ENCODE measurements at regions not wholly inside any gene's neighbourhood (a gene's known extent, or its start where the extent isn't known, plus 50 kb on each side); places are given as distances from the start of the nearest gene placed in this dataset.
A peak's percentile ranks its signal among the peaks of the same experiment; 100 is the strongest.

- TF ChIP-seq POLR2A (IDR thresholded peaks at IDR 0.05) = no peak
- TF ChIP-seq, protein P1, sequence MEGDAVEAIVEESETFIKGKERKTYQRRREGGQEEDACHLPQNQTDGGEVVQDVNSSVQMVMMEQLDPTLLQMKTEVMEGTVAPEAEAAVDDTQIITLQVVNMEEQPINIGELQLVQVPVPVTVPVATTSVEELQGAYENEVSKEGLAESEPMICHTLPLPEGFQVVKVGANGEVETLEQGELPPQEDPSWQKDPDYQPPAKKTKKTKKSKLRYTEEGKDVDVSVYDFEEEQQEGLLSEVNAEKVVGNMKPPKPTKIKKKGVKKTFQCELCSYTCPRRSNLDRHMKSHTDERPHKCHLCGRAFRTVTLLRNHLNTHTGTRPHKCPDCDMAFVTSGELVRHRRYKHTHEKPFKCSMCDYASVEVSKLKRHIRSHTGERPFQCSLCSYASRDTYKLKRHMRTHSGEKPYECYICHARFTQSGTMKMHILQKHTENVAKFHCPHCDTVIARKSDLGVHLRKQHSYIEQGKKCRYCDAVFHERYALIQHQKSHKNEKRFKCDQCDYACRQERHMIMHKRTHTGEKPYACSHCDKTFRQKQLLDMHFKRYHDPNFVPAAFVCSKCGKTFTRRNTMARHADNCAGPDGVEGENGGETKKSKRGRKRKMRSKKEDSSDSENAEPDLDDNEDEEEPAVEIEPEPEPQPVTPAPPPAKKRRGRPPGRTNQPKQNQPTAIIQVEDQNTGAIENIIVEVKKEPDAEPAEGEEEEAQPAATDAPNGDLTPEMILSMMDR (IDR thresholded peaks at IDR 0.05) = no peak
- 24 to 36% methylated on average over 10 of the region's 10 CpGs for WGBS, 2 donors
- peak in 1 of 2 donors; percentile 23 for DNase-seq (ENCODE audit: low spot score in 2 of 2)
- H3K4me3 ChIP-seq (ENCODE audit: low read depth, poor library complexity, severe bottlenecking) = no peak overlapping the region
- intact Hi-C loops (cut with DNase I; ENCODE audit: low total_unique reads) = no loop called here
Measured at GRCh38 chr11:130606781-130607511, 158.5 kb downstream of the ADAMTS15 start.

- TF ChIP-seq POLR2A (IDR thresholded peaks at IDR 0.05) = no peak
- TF ChIP-seq, protein P1 (IDR thresholded peaks at IDR 0.05) = no peak
- WGBS, 2 donors = 80 to 87% methylated on average over 8 of the region's 8 CpGs
- no peak overlapping the region for H3K4me3 ChIP-seq (ENCODE audit: low read depth, poor library complexity, severe bottlenecking)
- intact Hi-C loops (cut with DNase I; ENCODE audit: low total_unique reads) = no loop called here
- no peak for DNase-seq (ENCODE audit: low spot score in 2 of 2)
Measured at GRCh38 chr11:130608287-130608686, 159.8 kb downstream of the ADAMTS15 start.

- DNase-seq (ENCODE audit: low spot score in 2 of 2) = peak; percentile 91 to 96
- intact Hi-C loops (cut with DNase I; ENCODE audit: low total_unique reads) = no loop called here
- TF ChIP-seq, protein P1 (IDR thresholded peaks at IDR 0.05) = no peak
- no peak for TF ChIP-seq POLR2A (IDR thresholded peaks at IDR 0.05)
- no peak overlapping the region for H3K4me3 ChIP-seq (ENCODE audit: low read depth, poor library complexity, severe bottlenecking)
- 54 to 64% methylated on average over 15 of the region's 15 CpGs for WGBS, 2 donors
Measured at GRCh38 chr11:130609121-130610035, 160.9 kb downstream of the ADAMTS15 start.

DNA sequence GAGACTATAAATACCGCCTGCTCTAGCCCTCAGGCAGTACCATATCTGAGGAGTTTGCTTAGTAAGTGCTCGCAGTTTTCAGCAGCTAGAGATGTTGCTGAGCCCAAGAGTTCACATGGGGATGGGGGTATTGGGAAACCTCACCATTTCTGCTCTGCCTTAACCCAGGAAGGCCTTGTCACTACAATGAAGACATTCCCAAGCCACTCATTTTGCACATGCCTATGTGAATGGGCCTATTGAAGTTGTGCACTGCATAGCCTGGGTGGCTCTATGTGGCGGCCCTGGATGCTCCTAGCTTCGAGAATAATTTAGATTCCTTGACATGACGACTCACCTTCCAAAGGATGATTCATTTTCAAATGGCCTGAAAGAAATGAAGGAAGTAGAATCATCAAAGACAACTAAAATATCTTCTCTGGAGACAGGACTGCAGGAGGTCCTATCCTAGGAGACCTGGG, 163.4 kb downstream of the ADAMTS15 start:
- no peak for TF ChIP-seq POLR2A (IDR thresholded peaks at IDR 0.05)
- TF ChIP-seq, protein P1 (IDR thresholded peaks at IDR 0.05) = no peak
- WGBS, 2 donors = 46 to 53% methylated on average over 5 of the region's 5 CpGs
- no peak overlapping the region for H3K4me3 ChIP-seq (ENCODE audit: low read depth, poor library complexity, severe bottlenecking)
- DNase-seq (ENCODE audit: low spot score in 2 of 2) = no peak
- intact Hi-C loops (cut with DNase I; ENCODE audit: low total_unique reads) = no loop called here

- TF ChIP-seq, protein P1 (IDR thresholded peaks at IDR 0.05) = no peak
- no peak for TF ChIP-seq POLR2A (IDR thresholded peaks at IDR 0.05)
- DNase-seq (ENCODE audit: low spot score in 2 of 2) = no peak
- intact Hi-C loops (cut with DNase I; ENCODE audit: low total_unique reads) = no loop called here
- 78 to 81% methylated on average over 2 of the region's 2 CpGs for WGBS, 2 donors
- no peak overlapping the region for H3K4me3 ChIP-seq (ENCODE audit: low read depth, poor library complexity, severe bottlenecking)
Measured at GRCh38 chr11:130612291-130612851, 163.9 kb downstream of the ADAMTS15 start.
